HEK293 (cell line): ENCODE measurements at regions not wholly inside any gene's neighbourhood (a gene's known extent, or its start where the extent isn't known, plus 50 kb on each side); places are given as distances from the start of the nearest gene placed in this dataset.

Experiments used
- CTCF ChIA-PET: fragments of 350-600 bp; formaldehyde crosslinking; extraction: SDS; loops from one replicate; lab custom pipeline; 2021; ENCODE audit warnings: antibody characterized with exemption; lab: Yijun Ruan, JAX
- POLR2A ChIA-PET: fragments of 300-600 bp; formaldehyde crosslinking; extraction: SDS; loops from one replicate; lab custom pipeline; 2020; ENCODE audit warnings: antibody characterized with exemption, inconsistent platforms; lab: Yijun Ruan, JAX
- H3K27ac ChIP-seq: fragments of 200-500 bp; sonication (Bioruptor generic); 2 replicates; pipeline ENCODE4 v1.5.1; 2014; ENCODE audit warnings: low read depth, low read length, control low read depth, inconsistent platforms; ENCODE audit errors: extremely low read depth
- H3K36me3 ChIP-seq, 2 experiments: fragments of 200-500 bp in 1 of 2; sonication (Bioruptor generic) in 1 of 2; 1 replicate in 1 of 2; 2 replicates in 1 of 2; pipeline ENCODE4 v1.5.1; 2014 to 2017; ENCODE audit warnings: inconsistent platforms in 2 of 2, low read length in 2 of 2; ENCODE audit not compliant: control insufficient read depth in 2 of 2, insufficient read depth in 1 of 2
- H3K4me1 ChIP-seq: fragments of 200-500 bp; sonication (Bioruptor generic); 2 replicates; pipeline ENCODE4 v1.5.1; 2014; ENCODE audit warnings: mild to moderate bottlenecking, low read length, inconsistent platforms; ENCODE audit not compliant: control insufficient read depth, insufficient read depth
- H3K4me3 ChIP-seq: 2 replicates; pipeline ENCODE4 v1.5.1; 2011; ENCODE audit warnings: low read depth, mild to moderate bottlenecking, control low read depth, low read length, moderate library complexity
- H3K9me3 ChIP-seq: fragments of 200-500 bp; sonication (Bioruptor generic); 2 replicates; pipeline ENCODE4 v1.5.1; 2014; ENCODE audit warnings: low read depth, low read length, inconsistent platforms; ENCODE audit not compliant: control insufficient read depth, insufficient read depth
- BCL11B ChIP-seq: fragments of 450-650 bp; formaldehyde crosslinking; IDR thresholded peaks from 2 replicates; pipeline ENCODE4 v1.5.1; 2016; ENCODE audit warnings: low read depth, missing biosample characterization, missing genetic modification characterization
- GLI2 ChIP-seq: fragments of 450-650 bp; formaldehyde crosslinking; IDR thresholded peaks from 2 replicates; pipeline ENCODE4; 2017; ENCODE audit warnings: missing biosample characterization, missing genetic modification characterization, low read depth, borderline replicate concordance
- GLIS1 ChIP-seq: fragments of 450-650 bp; formaldehyde crosslinking; IDR thresholded peaks from 2 replicates; pipeline ENCODE4 v1.5.1; 2016; ENCODE audit warnings: missing biosample characterization, missing genetic modification characterization
- IKZF3 ChIP-seq: fragments of 450-650 bp; IDR thresholded peaks from 2 replicates; pipeline ENCODE4 v1.5.0; 2018; ENCODE audit warnings: missing biosample characterization, mild to moderate bottlenecking, missing genetic modification characterization, moderate library complexity
- RBAK ChIP-seq: fragments of 450-650 bp; formaldehyde crosslinking; IDR thresholded peaks from 2 replicates; pipeline ENCODE4 v1.5.1; 2016; ENCODE audit warnings: missing biosample characterization, missing genetic modification characterization
- SCRT1 ChIP-seq: fragments of 450-650 bp; formaldehyde crosslinking; IDR thresholded peaks from 2 replicates; pipeline ENCODE4 v1.5.1; 2016; ENCODE audit warnings: missing biosample characterization, missing genetic modification characterization, borderline replicate concordance
- ZBTB7A ChIP-seq: fragments of 450-650 bp; formaldehyde crosslinking; IDR thresholded peaks from 2 replicates; pipeline ENCODE4 v1.5.1; 2016; ENCODE audit warnings: low read depth, missing biosample characterization, missing genetic modification characterization
- ZIC2 ChIP-seq: fragments of 450-650 bp; formaldehyde crosslinking; IDR thresholded peaks from 2 replicates; pipeline ENCODE4 v1.5.1; 2016; ENCODE audit warnings: missing biosample characterization, missing genetic modification characterization
- ZNF202 ChIP-seq: fragments of 450-650 bp; formaldehyde crosslinking; IDR thresholded peaks from 2 replicates; pipeline ENCODE4 v1.5.1; 2016; ENCODE audit warnings: missing biosample characterization, missing genetic modification characterization, borderline replicate concordance
- ZNF223 ChIP-seq: fragments of 450-650 bp; formaldehyde crosslinking; IDR thresholded peaks from 2 replicates; pipeline ENCODE4 v1.5.1; 2016; ENCODE audit warnings: missing biosample characterization, missing genetic modification characterization
- ZNF24 ChIP-seq: fragments of 450-650 bp; formaldehyde crosslinking; IDR thresholded peaks from 2 replicates; pipeline ENCODE4 v1.5.1; 2016; ENCODE audit warnings: missing biosample characterization, missing genetic modification characterization
- ZNF324 ChIP-seq: fragments of 450-650 bp; formaldehyde crosslinking; IDR thresholded peaks from 2 replicates; pipeline ENCODE4 v1.5.1; 2016; ENCODE audit warnings: missing biosample characterization, missing genetic modification characterization
- ZNF404 ChIP-seq: fragments of 450-650 bp; formaldehyde crosslinking; IDR thresholded peaks from 2 replicates; pipeline ENCODE4 v1.5.1; 2017; ENCODE audit warnings: missing biosample characterization, missing genetic modification characterization
- ZNF433 ChIP-seq: fragments of 450-650 bp; formaldehyde crosslinking; IDR thresholded peaks from 2 replicates; pipeline ENCODE4 v1.5.1; 2016; ENCODE audit warnings: missing biosample characterization, missing genetic modification characterization, low read depth
- ZNF473 ChIP-seq: fragments of 450-650 bp; formaldehyde crosslinking; IDR thresholded peaks from 2 replicates; pipeline ENCODE4 v1.5.1; 2017; ENCODE audit warnings: missing biosample characterization, missing genetic modification characterization
- ZNF510 ChIP-seq: fragments of 450-650 bp; formaldehyde crosslinking; IDR thresholded peaks from 2 replicates; pipeline ENCODE4 v1.5.1; 2018; ENCODE audit warnings: mild to moderate bottlenecking, missing genetic modification characterization, missing biosample characterization; ENCODE audit not compliant: insufficient replicate concordance
- ZNF600 ChIP-seq: fragments of 450-650 bp; formaldehyde crosslinking; IDR thresholded peaks from 2 replicates; pipeline ENCODE4 v1.5.1; 2016; ENCODE audit warnings: missing biosample characterization, missing genetic modification characterization
- ZNF658 ChIP-seq: fragments of 450-650 bp; formaldehyde crosslinking; IDR thresholded peaks from 2 replicates; pipeline ENCODE4; 2016; ENCODE audit warnings: missing biosample characterization, missing genetic modification characterization
- ZNF747 ChIP-seq: fragments of 450-650 bp; formaldehyde crosslinking; IDR thresholded peaks from 2 replicates; pipeline ENCODE4 v1.5.1; 2016; ENCODE audit warnings: missing biosample characterization, missing genetic modification characterization
- ZNF768 ChIP-seq: fragments of 450-650 bp; formaldehyde crosslinking; IDR thresholded peaks from 2 replicates; pipeline ENCODE4 v1.5.1; 2018; ENCODE audit warnings: missing biosample characterization, mild to moderate bottlenecking, missing genetic modification characterization
- TF ChIP-seq, protein P1 (sequence below): fragments of 450-650 bp; formaldehyde crosslinking; IDR thresholded peaks from 2 replicates; pipeline ENCODE4 v1.5.1; 2017; ENCODE audit warnings: missing biosample characterization, missing genetic modification characterization

DNA sequence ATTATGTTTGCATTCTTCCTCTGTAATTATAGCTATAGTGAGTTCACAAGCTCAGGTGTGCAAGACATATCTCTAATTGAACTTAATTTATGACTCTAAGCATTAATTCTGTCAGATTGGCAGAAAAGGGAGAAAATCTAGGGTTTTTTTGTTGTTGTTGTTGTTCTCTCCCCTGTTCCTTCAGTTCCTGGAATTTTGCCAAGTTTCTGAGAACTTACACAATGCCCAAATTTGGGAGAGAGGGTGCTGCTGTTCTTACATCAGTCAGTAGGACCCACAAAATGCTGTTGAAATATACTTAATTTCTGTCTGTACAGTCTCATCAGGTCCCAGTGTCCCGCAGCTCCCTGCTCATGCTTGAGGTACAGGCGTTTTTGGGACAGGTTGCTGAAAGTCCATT, 221.8 kb upstream of the RBMS1 start (continued):
- TF ChIP-seq ZNF433 (tag by site-specific recombination) (no peak), ZNF658 (tag by site-specific recombination) (no peak), ZNF473 (no peak), ZNF404 (tag by site-specific recombination) (no peak)

DNA sequence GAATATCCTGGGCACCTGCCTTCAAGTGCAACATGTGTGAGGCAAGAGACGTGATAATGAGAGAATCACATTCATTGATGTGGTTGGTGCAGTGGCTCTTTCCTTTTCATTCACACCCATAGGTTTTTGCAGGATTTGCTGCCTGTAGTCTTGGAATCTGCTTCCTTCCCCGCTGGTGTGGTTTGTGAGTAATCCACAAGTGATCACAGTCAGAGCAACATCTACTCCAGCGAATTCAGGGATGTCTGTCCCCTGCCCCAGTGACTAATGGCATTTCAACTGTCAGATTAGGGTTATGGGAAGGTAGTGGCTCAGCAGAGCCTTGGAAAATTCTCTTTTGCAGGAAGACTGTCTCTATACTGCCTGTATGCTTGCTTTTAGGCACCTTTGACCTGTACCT, 225.5 kb upstream of the RBMS1 start:
- no peak overlapping the region for H3K4me3 ChIP-seq
- ChIA-PET POLR2A (no interaction called here), CTCF (interaction anchor here (0.6 kb wide), 1 partner anchor 1111 kb away, joined by 3 read pairs; no protein-coding TSS in a partner anchor)
- no peak overlapping the region for H3K27ac ChIP-seq
- no peaks in the 10 kb centered on the region for H3K36me3 ChIP-seq
- no peaks in the 10 kb centered on the region for H3K4me1 ChIP-seq
- no peak for TF ChIP-seq ZNF223
- TF ChIP-seq RBAK (tag by site-specific recombination), result no peak
- no peak for TF ChIP-seq GLI2 (tag by site-specific recombination)
- H3K9me3 ChIP-seq, result no peaks in the 10 kb centered on the region

DNA sequence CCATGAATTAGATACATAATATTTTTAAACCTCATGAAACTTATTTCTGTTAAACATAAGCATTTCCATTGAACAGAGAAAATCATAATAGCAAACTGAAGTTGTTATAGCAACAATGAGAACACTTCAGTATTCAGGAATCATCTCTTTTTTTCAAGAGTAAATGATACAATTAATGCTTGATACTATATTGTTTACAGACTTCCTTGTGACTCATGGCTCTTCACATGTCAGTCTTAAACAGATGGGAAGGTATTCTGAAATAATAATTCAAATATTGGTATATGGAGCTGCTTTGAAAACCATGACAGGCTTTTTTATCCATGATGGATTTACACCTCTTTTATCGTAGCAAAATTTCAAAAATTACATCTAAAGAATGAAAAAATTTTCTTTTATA, 226.5 kb upstream of the RBMS1 start:
- Histone ChIP-seq H3K4me3 (no peak overlapping the region), H3K4me1 (no peaks in the 10 kb centered on the region), H3K9me3 (no peaks in the 10 kb centered on the region), H3K27ac (no peak overlapping the region), H3K36me3 (no peaks in the 10 kb centered on the region)
- ChIA-PET POLR2A (no interaction called here), CTCF (interaction anchor here (0.6 kb wide), 1 partner anchor 287 kb away, joined by 3 read pairs; no protein-coding TSS in a partner anchor)
- TF ChIP-seq ZIC2 (tag by site-specific recombination) (no peak), IKZF3 (tag by site-specific recombination) (no peak), ZNF223 (no peak), ZNF747 (tag by site-specific recombination) (no peak), ZNF600 (no peak), GLIS1 (tag by site-specific recombination) (no peak), BCL11B (tag by site-specific recombination) (no peak), ZNF768 (tag by site-specific recombination) (no peak), ZNF202 (tag by site-specific recombination) (no peak), ZNF24 (tag by site-specific recombination) (no peak), ZBTB7A (tag by site-specific recombination) (no peak), ZNF324 (no peak), SCRT1 (tag by site-specific recombination) (no peak), ZNF510 (tag by site-specific recombination) (no peak)
- TF ChIP-seq, protein P1, sequence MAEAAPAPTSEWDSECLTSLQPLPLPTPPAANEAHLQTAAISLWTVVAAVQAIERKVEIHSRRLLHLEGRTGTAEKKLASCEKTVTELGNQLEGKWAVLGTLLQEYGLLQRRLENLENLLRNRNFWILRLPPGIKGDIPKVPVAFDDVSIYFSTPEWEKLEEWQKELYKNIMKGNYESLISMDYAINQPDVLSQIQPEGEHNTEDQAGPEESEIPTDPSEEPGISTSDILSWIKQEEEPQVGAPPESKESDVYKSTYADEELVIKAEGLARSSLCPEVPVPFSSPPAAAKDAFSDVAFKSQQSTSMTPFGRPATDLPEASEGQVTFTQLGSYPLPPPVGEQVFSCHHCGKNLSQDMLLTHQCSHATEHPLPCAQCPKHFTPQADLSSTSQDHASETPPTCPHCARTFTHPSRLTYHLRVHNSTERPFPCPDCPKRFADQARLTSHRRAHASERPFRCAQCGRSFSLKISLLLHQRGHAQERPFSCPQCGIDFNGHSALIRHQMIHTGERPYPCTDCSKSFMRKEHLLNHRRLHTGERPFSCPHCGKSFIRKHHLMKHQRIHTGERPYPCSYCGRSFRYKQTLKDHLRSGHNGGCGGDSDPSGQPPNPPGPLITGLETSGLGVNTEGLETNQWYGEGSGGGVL (tag by site-specific recombination), result no peak
